ENCODE measurements at regions not wholly inside any gene's neighbourhood (a gene's known extent, or its start where the extent isn't known, plus 50 kb on each side); places are given as distances from the start of the nearest gene placed in this dataset.

DNA sequence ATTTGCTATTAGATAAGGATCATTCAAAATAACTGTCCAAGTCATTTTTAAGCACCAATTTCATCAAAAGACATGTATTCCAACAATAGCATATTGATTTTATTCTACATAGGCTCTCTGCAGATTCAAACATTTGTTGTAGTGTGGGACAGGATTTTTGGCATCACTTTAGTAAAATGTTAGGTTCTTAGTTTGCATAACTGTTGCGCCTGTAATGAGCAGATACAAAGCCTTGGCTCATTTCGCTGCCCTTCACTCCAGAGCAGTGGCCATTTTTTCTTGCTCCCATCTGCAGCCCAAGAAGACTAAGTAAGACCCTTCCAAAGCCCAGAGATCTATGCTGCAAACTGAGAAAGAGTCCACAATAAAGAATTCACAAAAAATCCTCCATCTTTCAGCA is 446.0 kb upstream of the MPDZ start:
- TF ChIP-seq EZH2phosphoT487 (IDR thresholded peaks at IDR 0.05; ENCODE audit: insufficient read depth, low read depth) (no peak), EZH2 (IDR thresholded peaks at IDR 0.05; ENCODE audit: insufficient read depth, poor library complexity, severe bottlenecking) (no peak)

Measured in GM23248 (cell line).